HPDE6-E6E7 (cell line): ENCODE measurements at regions not wholly inside any gene's neighbourhood (a gene's known extent, or its start where the extent isn't known, plus 50 kb on each side); places are given as distances from the start of the nearest gene placed in this dataset.
"Not testable (repeated sequence)": the region's sequence is repeated elsewhere in the genome, so short reads cannot be mapped to it uniquely, and the experiment has no call there.

Source experiments
- DNase-seq: peaks from one replicate; pipeline ENCODE4 v3.0.0; 2011; ENCODE audit warnings: missing footprints; ENCODE audit errors: extremely low spot score

DNA sequence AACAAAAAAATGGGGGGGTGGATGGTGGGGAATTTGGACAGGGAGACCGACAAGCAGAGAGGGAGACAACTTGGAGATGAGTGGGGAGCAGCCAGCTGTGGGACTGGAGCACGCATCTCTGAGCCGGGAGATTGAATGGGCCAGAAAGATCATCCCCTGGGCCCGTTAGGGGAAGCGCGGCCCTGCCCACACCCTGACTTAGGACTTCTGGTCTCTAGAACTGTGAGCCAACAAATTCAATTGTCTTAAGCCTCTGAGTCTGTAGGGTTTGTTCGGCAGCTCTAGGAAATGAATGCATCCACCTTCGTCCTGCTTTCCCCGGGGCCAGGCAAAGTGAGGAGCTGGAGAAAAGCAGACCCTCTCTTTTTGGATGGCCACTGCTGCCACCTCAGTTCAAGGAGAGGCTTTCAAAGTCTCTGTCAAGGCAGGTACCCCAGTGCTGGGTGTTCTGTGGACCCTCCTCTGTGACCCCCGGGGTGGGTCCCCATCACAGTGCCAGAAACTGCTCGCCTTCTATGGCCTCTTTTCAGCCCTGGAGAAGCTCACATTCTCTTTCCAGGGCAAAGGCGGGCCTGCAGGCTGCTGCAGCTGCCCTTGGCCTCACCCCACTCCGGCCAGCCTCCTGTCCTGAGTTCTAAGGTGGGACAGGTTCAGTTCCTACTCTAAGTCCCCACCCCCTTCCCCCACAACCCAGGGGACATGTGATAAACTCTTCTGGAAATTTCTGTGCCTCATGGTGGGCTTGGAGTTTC, 423.2 kb downstream of the RPS24 start:
- DNase-seq = no peak

DNA sequence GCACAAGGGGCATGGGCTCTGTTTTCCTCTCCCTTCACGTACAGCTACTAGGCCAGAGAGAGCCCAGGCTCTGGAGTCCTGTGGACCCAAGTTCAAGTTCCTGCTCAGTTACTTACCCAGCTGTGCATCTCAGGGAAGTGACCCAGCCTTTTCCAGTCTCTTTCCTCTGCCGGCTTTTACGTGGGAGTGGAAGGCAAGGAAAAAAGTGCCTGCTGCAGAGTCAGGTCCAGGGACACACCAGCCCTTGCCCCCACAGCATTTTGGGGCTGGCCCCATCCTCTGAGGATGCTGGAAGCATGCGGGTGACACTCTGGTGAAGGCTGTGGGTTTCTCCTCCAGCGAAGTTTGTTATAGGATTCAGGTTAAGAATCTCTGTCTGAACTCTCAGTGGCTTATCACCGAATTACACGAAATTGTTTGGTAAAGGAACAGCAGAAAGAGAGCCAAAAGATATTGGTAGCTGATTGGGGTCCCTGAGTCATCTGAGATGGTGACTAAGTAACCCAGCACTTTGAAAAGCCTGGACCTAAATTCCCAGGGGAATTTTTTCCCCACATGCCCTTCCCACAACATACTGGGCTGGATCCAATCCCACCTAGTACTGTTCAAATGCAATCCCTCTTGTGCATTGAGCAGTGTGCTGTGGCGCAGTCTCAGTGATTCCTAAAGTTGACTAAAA, 424.3 kb downstream of the RPS24 start:
- no peak for DNase-seq

DNA sequence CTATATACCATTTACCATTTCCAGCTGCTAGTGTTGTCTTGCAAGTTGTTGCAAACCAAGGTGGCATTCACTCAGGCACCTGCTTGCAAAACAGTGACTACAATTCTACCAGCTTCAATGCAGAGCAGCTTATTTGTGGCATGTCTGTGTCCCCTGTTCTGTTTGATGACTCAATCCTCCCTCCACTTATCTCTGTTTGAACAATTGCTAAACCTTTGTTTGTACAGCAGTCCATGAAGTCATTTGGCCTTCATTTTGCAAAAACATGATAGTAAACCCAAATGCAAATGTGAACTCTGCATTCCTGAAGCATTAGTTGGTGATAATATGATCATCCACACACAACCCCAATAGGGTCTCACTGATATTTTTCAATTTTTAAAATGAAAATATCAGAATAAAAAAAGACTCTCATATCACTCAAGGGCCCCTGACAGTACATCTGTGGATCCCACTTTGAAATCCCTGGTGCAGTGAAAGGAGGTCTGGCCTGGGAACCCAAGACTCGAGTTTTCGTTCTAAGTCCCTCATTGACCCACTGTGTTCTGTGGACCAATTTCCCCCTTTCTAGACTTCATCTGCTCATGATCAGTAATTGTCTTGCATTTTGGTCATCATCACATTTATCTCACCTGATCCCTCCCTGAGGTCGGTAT, 425.4 kb downstream of the RPS24 start:
- no peak for DNase-seq

DNA sequence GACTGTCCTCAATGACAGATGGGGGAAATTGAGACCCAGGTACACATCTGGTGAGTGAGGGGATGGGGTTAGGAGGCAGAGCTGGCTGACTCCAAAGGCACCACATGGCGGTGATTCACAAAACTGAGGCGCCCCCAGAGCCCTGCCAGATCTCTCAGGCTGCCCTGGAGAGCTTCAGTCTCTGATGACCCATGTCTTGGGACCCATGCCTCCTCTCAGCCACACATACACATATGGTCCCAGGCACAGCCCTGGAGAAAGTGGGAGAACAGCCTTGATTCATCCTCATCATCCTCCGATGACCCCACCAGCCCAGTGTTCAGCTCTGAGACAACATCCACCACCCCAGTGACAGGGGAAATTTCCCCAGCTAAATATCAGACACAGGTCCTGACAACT, 426.0 kb downstream of the RPS24 start:
- DNase-seq = no peak

DNA sequence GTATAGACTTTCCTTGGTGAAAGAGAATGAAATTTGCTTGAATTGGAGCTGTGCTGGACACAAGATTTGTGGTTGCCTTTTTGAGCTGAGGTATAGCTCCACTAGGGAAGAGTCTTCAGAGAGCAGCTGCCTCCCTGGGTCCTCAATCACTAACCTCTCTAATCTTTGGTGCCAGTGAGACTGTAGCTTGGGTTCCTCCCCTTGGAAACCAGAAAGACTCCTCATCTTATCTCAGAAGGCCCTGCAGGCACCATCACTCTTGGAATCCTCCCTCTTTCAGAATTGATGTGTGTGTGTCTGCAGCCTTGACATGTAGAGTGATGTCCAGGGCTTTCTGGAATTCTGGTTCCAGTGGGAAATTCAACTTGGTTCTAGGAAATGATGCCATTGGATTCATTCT, 426.5 kb downstream of the RPS24 start:
- DNase-seq = no peak

DNA sequence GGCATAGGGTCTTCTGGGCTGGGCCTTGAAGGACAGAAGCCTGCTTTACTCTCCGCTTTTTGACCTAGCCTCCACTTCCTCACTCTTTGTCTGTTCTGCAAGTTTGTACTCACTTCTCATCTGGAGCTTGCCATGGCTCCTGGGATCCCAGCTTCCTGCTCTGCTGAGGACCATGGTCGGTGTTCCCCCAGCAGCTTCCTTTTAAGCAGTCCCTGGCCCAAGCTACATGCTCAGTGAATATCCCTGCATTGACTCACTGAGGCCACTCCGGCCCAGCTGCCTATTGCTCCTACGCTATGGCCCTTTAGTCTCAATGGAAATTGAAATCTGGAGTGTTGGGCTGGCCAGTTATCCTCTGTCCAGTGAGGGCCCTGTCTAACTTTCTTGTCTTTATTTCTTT, 427.7 kb downstream of the RPS24 start:
- no peak for DNase-seq

DNA sequence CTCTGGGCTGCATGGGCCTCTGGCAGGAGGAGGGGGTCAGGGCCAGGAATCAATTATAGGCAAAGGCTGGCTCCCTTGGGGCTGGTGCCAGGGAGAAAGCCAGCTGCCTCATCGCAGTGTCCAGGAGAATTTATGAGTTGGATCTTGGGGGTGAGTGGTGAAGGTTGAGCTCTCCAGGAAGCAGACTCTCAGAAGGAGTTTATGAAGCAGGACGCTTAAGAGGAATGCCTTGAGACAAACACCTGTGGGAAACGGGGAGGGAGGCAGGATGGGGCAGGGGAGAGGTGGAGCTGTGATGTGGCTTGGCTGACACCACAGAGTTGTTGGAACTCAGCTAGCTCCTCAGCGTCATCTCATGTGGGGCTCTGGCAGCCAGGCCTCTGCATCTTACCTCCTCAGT, 428.5 kb downstream of the RPS24 start:
- no peak for DNase-seq

DNA sequence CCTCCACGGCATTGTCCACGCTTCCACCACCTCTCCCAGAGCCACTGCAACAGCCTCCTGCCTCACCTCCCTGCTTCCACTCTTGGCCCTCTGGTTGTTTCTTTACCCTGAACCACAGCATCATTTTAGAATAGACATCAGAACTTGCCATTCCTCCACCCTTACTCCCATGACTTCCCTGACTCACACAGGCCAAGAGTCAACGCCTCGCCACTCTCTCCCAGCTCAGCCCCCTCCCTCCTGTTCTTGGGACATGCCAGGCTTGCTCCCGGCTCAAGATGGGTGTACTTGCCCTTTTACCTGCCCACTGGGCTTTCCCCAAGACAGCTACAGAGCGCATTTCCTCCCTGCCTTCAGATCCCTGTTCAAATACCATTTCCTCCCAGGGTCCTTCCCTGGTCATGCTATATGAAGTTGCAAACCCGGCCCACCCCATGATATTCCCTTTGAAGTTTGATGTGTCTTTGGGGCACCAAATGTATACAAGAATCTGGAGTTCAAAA, 429.1 kb downstream of the RPS24 start:
- DNase-seq = no peak

DNA sequence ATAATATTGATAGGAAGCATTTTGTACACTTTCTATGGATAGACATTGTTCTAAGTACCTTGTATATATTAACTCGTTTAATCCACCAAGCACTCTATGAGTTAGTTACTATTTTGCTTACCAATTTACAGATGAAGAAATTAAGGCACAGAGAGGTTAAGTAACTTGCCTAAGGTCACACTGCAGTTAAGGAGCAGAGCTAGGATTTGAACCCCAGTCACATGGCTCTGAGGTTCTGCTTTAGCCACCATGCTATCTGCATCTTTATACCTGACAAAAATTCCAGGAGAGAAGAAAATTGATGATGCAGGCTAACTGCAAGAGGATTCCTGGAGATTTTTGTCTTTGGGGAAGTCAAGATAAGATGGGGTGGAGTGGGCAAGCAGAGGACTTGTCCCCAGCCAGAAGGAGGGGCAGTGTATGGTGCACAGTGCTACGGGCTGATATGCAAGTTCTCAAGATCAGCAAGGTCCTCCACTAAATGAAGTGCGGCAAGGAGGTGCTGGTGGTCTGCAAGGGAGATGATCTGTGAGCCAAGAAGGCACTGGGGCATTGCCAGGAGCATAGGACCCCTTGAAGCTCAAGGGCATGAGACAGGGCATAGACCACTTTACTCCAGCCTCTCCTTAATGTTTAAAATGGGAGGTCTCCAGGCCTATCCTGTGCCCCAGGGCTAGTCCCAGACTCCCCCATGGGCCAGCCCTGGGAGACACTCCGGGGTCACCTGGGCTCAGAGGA, 430.6 kb downstream of the RPS24 start:
- no peak for DNase-seq

DNA sequence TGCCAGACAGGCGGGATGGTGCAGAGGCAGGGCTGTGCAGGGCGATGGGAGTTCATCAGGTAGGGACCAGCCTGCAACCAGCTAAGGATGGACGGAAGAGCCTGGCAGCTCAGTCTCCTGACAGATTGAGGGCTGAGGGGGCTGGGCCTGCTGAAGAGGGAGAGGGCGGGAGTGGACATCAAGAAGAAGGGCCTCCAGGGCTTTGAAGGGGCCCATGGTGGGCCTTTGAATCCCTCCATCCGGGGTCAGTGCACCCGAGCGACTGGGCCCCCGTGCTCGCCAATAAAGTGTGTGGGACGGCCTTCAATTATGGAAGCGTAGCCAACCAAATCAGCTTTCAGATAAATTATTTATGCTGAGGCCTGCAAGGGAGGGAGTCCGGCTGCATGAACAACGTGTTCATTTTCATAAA, 431.2 kb downstream of the RPS24 start:
- no peak for DNase-seq

DNA sequence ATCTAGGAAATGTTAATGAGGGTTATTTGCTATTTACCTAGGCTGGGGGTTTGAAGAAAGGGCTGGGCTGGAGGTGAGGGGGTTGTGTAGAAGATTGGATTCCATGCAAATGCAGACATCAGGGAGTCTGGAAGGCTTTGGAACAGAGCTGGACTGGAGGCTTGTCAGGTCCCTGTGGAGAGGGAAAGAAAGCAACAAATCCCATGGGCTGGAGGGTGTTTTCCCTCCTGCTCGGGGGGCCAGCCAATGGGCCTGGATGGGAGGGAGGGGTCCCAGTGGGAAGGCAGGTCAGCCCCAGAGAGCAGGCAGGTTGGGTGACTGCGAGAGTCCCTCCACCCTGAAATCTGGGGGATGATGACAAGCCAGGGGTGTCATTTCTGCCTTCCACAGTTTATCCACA, 431.8 kb downstream of the RPS24 start:
- no peak for DNase-seq

DNA sequence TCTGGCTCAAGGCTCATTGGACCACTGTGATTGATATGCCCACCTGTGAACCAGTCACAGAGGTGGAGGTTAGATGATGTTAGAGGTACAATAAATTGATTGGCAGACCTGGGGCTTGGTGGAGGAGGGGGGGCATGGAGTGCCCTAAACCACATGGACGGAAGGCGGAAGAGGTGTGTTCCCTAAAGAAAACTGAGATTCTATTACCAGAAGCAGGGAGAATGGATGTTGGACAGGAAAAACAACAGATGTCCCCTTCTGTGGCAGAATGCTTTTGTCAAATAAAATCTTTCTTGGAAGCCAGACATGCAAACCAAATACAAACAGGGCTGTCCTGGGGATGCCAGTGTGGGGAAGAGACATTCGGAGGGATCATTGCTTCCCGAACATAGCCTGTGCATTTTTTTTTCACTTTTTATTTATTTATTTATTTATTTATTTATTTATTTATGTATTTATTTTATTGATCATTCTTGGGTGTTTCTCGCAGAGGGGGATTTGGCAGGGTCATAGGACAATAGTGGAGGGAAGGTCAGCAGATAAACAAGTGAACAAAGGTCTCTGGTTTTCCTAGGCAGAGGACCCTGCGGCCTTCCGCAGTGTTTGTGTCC, 433.9 kb downstream of the RPS24 start:
- no peak for DNase-seq

DNA sequence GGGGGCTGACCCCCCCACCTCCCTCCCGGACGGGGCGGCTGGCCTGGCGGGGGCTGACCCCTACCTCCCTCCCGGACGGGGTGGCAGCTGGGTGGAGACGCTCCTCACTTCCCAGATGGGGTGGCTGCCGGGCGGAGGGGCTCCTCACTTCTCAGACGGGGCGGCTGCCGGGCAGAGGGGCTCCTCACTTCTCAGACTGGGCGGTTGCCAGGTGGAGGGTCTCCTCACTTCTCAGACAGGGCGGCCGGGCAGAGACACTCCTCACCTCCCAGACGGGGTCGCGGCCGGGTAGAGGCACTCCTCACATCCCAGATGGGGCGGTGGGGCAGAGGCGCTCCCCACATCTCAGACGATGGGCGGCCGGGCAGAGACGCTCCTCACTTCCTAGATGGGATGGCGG, 435.1 kb downstream of the RPS24 start:
- DNase-seq = not testable (repeated sequence)

DNA sequence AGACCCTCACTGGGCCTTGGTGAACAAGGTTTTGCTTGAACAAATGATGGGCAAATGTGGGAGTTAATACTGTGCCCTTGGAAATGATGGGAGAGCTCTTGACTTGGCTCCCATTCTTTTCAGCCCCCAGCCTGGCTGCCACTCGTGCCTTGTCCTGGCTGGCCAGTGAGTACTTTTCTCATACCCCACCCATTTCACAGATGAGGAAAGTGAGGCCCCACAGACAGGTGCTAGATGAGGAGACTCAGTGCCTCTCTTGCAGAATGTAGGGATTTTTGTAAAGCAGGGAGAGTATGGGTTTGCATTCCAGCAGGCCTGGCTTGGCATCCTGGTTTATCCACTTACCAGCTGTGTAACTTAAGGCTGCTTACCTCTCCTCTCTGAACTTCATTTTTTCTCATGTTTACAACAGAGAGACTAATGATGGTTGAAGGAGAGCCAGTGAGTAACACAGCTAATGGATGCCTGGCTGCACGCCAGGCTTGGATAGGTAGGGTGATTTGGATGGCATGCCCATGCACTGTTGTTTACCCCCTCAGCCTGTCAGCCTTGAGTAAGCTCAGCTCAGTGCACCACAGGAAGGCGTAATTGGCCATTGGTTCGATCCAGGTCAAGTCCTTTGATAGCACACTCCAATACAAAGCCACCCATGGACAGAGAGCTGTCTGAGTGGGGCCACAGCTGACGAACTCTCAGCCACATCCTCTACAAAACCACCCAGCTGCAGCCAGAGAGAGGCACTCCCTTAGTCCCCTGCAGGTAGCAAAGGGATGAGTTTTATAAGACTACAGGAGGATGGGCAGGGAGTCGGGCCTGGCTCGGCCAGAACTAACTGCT, 436.8 kb downstream of the RPS24 start:
- no peak for DNase-seq

DNA sequence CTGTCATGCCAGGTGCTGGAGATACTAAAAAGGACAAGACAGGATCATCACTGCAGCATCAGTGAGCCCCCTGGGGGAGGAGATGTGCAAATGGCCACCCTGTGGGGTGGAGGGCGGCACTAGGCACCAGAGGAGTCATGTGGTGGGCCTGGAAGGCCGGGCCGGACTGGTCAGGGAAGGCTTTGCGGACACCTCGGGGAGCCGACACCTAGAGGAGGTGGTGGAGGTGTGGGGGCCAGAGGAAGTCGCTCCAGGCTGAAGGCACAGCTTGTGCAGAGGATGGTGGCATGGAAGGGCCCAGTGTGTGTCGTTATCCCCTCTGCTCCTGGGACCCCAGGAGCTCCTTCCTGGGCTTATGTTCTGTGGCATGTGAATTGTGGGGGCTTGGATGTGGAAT, 437.7 kb downstream of the RPS24 start:
- no peak for DNase-seq

DNA sequence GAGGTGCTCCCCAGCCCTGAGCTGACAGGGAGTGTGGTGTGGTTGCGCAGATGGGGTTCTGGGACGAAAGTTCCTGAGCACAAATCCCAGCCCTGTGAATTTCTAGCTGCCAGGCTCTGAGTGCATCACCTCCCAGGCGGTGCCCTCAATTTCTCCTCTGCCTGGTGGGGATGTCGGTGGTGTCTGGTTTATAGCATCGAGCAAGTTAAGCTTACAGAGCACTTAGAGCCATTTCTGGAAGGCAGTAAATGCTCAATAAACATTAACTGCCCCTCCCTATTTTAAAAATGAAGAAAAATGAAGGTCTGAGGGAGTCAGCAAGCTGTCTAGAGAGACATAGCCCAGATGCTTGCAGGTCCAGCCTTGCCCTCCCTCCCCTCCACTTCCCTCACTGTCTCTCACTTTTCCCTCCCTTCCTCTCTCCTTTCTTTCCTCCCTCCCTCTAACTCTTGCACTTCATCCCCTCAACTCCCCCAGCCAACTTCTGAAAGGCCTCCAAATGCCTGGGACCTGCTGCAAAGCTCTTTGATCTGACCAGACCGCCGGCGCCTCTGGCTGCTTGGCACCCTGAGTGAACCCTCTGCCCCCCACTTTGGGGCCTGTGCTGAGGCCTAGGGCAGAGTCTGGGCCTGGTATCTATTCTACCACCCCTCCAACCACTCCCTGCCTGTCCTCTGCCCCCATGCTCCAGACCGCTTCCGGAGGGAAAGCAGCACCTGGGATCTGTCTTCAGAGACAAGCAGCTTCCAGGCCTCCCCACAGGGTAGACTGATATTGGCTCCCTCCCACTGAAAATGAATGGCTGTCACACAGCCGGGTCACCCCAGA, 438.3 kb downstream of the RPS24 start:
- no peak for DNase-seq

DNA sequence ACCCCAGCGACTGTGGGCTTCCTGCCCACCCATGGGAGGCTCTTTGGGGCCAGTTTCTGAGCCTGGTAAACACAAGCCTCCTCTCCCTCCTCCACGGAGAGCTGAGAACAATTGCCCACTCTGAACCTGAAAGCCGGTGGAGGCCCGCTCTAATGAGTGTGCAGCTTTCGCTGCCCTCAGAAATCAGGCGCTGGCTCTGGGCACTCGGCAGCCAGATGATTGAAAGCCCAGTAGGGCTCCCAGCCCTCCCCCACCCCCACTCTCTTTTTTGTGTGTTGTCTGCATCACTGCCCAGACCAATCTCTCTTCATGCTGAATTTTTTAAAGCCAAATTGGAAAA, 438.9 kb downstream of the RPS24 start:
- no peak for DNase-seq

DNA sequence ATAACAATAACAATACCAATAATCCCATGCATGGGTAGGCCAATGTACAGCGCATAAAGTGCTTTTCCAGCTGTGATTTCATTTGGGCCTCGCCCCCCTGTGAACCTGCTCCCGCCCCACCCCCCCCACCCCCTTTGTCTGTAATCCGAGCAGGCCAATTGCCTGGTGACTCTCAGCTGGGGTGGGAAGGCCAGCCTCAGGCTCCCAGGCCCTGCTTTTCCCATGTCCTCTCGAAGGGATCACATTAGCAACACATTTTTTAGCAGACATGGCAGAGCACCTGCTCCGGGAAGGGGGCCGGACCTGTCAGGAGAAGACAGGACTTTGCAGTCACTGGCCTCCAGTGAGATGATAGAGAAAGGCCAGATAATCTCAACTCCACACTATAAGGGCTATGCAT, 439.3 kb downstream of the RPS24 start:
- DNase-seq = no peak

DNA sequence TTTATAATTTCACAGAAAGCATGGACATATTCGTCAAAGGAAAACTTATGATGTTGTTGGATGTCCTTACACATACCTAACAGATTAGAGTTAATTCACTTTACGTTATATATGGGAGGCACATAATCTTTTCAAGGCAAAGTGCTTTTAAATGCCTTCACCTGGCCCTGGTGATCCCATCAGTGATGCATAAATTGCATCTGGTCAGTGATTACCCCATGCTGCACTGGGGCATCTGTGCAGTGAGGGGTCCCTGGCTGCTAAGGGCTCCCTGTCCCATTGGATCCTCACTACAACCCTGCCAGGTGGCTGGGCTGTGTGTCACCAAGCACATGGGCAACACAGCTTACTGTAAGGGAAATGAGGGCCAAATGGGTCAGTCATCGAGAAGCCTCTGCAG, 441.1 kb downstream of the RPS24 start:
- no peak for DNase-seq

DNA sequence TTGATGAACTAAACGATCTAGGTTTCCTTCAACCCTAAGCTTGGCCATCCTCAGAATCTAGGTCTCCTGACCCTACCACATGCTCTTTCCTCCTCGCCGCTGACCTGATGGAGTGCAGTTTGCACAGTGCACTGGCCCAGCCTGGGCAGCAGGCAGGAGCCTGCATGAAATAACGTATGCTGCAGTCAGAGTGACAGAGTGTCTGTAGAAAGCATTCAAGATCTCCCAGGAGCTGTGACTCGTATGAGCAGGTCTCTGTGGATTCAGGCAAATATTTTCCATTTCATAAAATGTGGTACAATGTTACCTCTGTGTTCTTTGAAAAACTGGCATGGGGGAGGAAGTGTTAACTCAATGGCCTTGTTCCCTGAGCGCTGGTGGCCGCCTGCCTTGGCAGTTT, 441.8 kb downstream of the RPS24 start:
- no peak for DNase-seq
